GM18499 (cell line): ENCODE measurements at regions not wholly inside any gene's neighbourhood (a gene's known extent, or its start where the extent isn't known, plus 50 kb on each side); places are given as distances from the start of the nearest gene placed in this dataset.
"Not testable (repeated sequence)": the region's sequence is repeated elsewhere in the genome, so short reads cannot be mapped to it uniquely, and the experiment has no call there.

Source experiments
- ATAC-seq: cut with Tn5 transposase; IDR thresholded peaks from one replicate; pipeline ENCODE4 v1.9.1; 2021; ENCODE audit warnings: moderate number of reproducible peaks; ENCODE audit not compliant: insufficient read depth, unreplicated experiment

DNA sequence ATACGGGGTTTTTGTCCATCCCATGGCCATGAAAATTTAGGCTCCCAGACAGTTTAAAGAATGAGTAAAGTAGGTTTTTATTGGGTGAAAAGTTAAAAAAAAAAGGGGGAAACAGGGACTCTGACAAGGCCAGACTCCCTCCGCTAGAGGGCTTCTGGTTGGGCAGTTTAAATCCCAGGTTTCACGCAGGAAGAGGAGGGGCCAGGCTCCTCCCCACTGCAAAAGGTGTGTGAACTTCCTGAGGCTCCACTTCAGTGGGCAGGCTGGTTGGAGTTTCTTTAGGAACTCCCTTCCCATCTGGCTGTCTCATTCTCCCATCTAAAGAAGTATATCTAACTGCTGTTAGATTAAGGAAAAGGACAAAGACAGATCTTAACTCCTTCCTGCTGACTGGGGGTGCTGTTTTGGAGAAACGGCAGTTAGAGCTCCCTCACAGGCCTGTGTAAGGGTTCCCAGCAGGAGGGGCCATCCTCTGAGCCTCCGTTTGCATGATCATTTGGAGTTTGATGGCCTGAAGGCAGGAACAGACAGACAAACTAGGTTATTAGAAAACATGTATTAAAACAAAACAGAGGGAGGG, 1160.7 kb downstream of the CNTNAP5 start:
- ATAC-seq: no peak

DNA sequence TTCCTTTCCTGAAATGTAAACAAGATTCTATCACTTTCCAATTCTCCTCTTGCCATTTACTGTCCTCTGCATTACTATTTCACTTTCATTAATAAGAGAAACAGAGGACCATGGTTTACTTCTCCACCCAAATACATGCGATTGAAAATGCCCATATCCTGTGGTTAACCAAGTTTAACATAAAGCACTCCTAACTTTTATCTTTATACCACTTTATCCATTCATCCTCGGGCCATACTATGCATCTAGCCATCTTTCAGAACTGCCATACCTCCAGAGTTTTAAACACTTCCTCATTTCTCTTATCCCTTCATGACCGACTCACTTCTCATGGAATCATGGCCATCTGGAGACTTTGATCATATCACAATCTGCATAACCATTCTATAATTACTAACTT, 1182.3 kb downstream of the CNTNAP5 start:
- ATAC-seq: no peak

DNA sequence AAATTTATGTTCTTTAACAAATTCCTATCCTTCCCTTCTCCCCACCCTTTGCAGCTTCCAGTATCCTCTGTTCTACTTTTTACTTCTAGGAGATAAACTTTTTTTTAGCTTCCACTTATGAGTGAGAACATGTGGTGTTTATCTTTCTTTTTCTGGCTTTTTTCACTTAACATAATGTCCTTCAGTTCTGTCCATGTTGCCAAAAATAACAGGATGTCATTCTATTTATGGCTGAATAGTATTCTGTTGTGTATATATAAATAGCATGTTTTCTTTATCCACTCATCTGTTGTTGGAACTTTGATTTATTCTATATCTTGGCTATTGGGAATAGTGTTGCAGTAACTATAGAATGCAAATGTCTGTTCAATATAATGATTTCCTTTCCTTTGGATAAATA, 1191.2 kb downstream of the CNTNAP5 start:
- ATAC-seq: no peak

DNA sequence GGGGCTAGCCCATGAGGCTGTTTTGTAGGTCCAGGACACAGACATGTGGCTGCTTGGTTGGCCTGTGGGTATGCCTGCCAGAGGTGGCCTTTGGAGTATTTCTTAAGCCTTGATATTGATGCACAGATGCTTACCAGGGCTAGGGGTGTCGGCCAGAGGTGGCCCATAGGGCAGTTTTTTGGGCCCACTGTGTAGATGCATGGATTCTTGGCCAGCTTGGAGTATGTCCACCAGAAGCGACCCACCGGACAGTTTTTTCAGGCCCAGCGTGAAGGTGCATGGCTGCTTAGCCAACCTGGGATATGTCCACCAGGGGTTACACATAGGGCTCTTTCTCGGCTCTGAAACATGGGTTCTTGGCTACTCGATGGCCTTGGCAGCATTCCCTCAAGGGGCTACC, 1199.1 kb downstream of the CNTNAP5 start:
- ATAC-seq: no peak

DNA sequence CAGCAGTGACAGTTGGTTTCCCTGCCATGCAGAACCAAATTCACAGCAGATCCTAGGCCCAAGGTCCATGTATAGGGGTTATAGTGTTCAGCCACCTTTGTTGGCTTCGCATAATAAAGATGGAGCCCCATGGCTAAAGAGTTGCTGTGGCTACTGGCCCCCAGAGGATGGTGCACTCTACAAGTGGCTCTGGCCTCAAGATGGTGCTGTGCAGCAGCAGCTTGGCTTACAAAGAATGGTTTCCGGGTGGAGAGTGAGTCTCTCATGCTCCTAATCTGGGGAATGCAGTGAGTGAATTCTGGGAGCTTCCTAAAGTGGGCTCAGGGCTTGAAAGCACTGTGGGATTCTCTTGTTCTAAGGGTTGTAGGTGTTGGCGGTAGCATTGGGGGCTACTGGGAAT, 1199.7 kb downstream of the CNTNAP5 start:
- no peak for ATAC-seq

DNA sequence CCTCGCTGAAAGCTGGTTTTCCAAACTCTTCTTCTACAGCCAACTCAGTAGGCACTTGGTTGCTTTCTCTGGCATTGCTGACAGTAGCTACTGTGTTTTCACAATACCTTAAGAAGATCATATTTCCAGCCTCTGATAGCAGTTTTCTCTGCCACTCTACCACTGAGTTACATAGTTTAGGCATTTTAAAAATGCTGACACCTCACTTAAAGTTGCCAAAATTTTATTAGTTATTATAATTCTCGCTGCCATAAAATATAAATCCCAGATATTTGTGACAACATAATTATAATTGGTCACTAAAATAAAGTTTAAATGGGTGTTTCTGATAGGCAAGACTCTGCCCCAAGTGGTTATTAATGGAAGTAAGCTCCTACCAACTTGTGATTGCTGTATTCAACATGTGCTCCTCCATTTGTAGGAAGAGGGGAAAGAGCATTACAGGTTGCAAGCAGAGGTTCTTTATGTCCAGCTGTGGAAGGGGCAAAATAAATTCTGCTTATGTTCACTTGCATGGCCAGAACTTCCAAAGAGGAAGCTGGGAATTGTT, 1202.8 kb downstream of the CNTNAP5 start:
- no peak for ATAC-seq

DNA sequence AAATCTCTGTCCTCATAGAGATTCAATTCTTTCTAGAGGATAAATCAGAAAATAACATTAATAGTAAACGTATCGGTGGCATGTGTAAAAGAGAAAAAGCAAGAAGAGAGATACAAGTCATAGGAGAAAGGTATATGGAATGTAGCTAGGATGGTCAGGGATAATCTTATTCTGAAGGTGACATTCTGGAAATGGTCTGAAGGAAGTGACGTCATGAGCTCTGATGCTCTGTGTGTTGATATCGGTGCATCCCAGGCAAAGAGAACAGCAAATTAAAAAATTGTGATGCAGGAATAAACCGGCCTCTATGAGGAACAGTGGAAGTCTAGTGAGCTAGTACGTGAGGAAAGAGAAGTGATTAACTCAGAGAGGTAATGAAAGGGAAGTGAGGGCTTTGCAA, 1215.8 kb downstream of the CNTNAP5 start:
- ATAC-seq: no peak

DNA sequence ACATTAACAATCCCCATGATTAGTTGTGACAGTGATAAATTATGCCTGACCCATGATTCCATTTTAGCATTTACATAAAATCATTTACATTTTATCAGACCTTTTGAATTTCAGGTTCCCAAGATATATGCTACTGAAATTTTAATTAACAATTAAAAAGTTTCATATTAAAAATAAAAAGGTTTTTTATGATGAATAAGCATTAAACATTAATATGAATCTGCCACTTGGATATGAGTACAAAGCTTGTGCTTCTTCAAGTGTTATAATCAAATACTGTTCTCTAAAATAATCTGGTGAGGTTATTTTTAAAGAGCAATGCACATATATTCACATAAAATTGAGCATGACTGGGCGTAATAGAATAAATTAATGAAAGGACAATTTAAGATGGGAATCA, 1218.0 kb downstream of the CNTNAP5 start:
- no peak for ATAC-seq

DNA sequence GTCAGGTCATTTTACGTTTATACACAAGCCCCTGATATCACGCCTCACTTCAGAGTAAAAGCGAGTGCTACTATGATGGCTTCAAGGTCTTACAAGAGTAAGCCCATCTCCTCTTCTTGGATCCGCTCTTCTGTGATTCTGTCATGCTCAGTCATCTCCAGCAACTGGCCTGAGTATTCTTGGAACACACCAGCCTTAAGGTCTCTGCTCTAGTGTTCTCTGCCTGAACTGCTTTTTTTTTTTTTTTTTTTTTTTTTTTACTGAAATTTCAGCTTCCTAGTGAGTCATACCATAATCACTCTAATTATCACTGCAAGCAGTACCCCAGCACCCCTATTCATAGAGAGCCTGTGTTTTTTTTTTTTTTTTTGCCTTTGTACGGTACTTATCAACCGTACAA, 1228.9 kb downstream of the CNTNAP5 start:
- ATAC-seq: no peak

DNA sequence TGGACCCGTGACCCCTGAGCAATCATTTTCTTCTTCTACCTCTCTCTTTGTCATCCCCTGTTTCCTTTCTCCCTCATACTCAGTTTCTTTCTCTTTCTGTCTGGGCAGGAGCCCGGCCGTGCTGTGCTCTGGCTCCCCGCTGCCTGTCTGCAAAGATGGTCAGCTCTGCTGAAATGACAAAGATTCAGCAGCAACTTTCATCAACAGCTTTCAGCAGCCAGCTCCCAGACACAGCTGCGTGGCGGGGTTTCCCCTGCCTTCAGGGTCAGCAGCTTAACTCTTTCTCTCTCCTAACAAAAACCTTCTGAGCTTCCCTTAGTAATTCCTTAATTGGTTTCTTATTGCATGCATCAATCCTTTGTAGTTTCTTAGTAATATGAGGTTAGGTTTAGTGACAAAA, 1234.4 kb downstream of the CNTNAP5 start:
- ATAC-seq: no peak

DNA sequence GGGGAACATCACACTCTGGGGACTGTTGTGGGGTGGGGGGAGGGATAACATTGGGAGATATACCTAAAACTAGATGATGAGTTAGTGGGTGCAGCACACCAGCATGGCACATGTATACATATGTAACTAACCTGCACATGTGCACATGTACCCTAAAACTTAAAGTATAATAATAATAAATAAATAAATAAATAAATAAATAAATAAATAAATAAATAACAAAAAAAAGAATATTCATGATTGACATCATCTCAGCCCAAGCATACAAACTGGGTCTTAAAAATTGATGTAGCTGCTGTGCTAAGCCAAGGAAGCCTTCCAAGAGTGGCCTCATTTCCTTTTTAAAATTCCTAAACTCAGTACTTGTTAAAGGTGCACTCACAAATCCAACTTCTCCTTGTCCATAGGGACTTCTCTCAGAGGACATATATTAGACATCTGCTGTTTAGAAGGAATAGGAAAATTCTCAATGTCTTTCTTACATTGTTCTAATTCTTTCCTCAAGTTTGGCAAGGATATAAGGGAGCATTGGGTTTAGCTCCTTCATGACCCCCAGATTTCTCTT, 1235.4 kb downstream of the CNTNAP5 start:
- ATAC-seq: not testable (repeated sequence)

DNA sequence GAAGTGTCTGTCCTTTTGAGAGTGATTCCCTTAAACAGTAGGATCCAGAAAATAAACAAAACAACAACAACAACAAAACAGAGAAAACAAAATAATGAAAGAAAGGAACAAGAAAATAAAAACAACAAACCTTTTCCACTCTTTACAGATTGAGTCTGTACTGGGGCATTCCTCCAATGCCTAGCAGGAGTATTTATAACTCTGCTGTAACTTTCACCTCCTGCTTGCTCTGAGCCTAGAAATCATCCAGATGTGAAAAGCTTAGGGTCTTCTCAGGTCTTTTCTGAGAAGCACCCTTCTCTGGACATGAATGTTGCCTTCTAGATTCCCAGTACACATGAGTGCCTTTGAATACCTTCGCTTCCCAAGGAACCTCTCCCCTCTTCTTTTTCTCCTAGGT, 1239.4 kb downstream of the CNTNAP5 start:
- no peak for ATAC-seq

DNA sequence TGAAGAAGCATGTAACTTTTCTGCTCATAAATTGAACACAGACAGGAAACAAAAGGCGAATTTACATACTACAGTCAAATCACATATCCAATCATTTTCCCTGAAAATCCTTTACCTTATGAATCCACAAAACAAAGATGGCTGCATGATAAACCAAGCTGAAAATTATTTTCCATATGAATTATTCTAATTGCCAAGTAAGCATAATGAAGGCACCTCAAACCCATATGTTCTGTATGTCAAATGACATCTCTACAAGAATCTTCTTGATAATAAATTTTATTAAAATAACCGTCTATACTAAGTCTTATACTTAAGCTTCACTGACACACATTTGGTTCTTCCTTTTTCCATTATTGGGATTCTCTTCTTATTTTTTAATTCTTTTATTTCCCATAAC, 1242.6 kb downstream of the CNTNAP5 start:
- no peak for ATAC-seq

DNA sequence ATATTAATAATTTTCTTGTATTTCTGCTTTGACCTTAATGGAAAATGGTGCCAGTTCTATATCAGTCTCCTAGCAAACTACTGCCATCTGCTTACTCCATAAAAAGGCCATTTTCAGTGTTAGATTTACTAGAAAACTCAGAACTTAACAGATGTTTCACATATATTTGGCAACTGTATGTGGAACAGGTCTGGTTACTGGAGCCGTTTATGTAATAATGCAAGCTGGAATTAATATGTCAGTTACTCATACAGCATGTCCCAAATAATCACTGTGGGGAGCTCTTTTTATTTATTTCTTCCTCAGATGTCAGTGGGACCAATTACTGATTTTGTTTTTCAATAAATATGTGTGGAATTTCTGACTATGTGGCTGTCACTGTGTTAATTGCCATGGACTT, 1247.6 kb downstream of the CNTNAP5 start:
- ATAC-seq: no peak

DNA sequence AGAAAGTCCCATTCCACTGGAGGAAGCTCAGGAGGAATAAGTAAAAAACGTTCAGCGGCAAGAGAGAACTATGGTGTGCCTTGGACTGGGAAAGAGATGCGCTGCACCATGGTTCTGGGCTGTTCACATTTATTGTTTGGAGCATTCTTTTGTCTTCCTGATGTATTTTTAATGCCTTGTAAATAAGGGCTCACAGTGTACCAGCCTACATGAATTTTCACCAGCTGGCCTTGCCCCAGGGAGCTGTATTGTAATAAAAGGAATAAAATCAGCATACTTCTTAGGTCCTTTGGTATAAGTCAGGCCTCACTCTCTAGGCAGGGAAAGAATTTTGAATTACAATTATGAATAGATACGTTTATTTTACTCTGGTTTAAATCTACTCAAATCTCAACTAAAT, 1249.6 kb downstream of the CNTNAP5 start:
- ATAC-seq: no peak

DNA sequence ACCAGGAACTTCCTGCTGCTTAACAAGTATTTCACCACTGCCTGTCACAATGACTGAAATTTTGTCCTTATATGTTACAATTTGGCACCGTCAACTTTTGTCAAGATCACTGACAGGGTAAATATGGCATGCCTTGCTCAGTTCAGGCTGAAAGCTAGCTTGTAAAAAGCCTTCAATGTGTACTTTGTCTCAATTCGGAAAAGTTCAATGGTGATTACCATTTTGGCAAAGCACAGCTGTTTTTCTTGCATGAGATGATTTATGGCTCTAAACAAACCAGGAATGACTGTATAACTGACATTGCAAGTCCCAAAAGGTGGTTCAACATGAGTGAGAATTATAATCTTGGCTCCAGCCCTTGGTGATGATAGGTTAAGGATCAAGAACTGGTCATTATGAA, 1255.2 kb downstream of the CNTNAP5 start:
- no peak for ATAC-seq

DNA sequence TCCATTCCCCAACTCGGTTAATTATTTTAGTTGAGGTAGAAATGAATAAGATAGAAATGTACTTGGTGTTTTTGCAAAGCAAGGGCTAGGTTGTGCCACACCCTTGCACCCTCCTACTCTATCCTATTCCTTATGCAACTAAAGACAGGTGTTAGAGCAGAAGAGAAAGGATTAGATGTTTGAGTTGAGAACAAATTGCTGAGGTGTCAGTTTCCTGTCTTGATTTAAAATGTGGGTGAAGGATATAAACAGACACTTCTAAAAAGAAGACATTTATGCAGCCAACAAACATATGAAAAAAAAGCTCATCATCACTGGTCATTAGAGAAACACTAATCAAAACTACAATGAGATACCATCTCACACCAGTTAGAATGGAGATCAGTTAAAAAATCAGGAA, 1256.2 kb downstream of the CNTNAP5 start:
- ATAC-seq: no peak

DNA sequence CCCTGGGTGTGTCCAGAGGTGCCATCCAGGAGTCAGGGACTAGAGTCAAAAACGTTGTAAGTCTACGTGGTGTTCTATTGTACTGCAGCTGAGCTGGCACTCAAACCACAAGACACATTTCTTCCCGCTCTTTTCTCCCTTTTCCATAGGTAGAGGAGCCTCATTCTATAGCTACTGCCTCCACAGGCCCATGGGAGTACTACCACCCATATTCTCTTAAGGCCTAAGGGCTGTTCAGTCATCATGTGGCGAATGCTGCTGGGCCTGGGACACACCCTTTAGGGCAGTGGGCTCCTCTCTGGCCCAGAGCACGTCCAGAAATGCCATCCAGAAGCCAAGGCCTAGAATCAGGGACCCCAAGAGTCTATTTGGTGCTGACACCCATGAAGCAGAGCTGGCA, 1271.7 kb downstream of the CNTNAP5 start:
- no peak for ATAC-seq

DNA sequence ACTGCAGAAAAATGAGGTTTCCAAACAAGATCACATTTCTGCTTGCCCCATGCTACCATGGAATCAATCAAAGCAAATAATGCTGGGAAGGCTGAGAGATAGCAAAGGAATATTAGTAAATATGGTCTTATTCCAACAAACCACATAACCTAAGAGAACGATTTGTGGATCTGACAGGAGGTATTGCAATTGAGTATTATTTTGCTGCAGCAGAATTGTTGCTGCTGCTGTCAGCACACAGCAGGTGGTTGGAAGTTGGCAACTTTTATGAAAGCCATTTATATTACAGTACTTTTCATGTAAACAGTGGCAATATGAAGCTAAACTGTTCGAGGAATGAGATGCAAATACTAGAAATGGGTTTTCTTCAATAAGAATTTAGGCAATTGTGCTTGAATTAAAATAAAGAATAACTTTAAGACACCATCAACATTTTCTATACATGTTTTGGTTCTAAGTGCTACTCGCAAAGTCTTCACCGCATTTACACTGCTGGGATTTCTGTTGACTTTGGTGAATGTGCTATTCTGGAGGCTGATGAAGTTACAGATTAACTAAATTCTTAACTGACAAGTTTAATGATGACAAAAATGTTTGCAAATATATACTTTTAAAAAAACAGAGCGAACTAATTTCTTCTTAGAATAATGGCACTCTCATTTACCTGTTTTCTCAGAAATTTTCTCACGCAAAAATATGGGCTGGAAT, 1285.7 kb downstream of the CNTNAP5 start:
- ATAC-seq: no peak

DNA sequence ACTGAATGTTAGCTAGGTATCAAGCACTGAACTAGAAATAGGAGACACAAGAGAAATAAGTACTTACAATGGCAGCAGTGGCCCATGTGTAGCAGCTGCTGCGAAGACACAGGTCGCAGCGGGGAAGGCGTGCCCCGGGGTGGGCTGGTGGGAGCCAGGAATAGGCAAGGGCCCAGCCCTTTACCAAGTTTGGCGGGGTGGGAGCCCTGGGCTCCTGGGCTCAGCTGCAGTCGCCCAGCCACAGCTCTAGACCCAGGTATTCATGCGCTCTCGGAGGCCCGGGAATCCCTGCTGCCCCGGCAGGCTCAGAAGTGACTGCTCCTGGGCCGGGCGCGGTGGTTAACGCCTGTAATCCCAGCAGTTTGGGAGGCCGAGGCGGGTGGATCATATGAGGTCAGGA, 1287.3 kb downstream of the CNTNAP5 start:
- no peak for ATAC-seq

DNA sequence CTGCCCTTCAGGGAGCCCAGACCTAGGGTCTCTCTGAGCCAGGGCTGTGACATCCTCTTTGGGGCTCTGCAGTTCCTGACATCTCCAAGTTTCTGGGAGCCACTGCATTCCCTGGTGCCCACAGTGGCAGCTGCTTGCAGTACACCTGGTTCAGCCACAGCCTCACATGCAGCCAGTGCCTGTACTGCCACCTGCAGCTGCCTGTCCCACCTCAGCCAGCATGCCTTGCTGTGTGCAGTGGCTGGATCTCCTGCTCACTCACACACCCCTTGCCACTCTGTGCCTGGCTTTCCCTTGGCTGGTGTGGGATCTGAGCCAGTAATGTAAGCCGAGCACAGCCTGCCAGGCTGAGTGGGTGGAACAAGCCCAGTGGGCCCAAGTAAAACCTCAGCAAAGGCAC, 1288.7 kb downstream of the CNTNAP5 start:
- ATAC-seq: no peak

DNA sequence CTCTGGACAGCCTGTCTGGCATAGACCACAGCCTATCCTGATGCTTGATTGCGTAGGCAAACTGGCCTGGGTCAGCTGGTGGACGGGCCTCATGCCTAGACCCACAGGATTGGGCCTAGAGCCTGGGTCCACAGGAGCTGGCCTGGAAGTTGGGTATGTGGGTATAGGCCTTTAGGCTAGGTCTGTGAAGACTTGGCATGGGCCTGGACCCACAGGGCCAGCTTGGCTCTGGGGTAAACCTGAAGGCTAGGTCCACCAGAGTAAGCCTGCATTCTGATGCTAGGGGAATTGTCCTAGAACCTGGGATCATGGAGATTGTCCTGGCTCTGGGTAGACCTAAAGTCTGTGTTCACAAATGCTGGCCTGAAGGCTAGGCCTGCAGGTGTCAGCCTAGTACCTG, 1293.7 kb downstream of the CNTNAP5 start:
- ATAC-seq: no peak
